ENCODE measurements at regions not wholly inside any gene's neighbourhood (a gene's known extent, or its start where the extent isn't known, plus 50 kb on each side); places are given as distances from the start of the nearest gene placed in this dataset.

DNA sequence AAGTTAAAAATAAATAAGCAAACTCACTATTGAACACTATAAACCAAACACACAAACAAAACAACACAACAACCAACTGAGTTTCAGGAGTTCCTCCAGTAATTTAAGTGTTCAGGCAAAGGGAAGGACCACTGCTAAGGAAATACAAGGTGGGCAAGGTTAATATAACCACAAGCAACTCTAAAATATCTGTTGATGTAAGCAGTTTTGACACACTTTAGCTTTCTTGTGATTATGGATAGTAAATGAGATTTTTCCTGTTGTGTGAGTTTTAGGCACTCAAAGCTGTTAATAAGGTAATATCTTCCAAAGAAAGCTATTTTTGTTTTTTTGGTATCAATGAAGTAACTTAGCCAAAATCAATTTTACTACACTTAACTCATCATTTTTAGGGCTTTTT is 839.1 kb upstream of the FOXG1 start:
- DNase-seq (no peak), ATAC-seq (no peak)
- no peaks in the 10 kb centered on the region for H3K4me1 Mint-ChIP-seq
- H3K27me3 Mint-ChIP-seq: no peaks in the 10 kb centered on the region
- H3K4me3 Mint-ChIP-seq: no peak overlapping the region
- no peaks in the 10 kb centered on the region for H3K36me3 Mint-ChIP-seq (ENCODE audit: low read depth)
- no peak overlapping the region for H3K27ac Mint-ChIP-seq
- H3K9me3 Mint-ChIP-seq: peaks cover 15% of the 10 kb centered on the region

- Mint-ChIP-seq H3K9me3 (peaks cover 15% of the 10 kb centered on the region), H3K27ac (no peak overlapping the region), H3K27me3 (no peaks in the 10 kb centered on the region), H3K4me3 (no peak overlapping the region), H3K4me1 (no peaks in the 10 kb centered on the region), H3K36me3 (ENCODE audit: low read depth) (no peaks in the 10 kb centered on the region)
- DNase-seq (no peak), ATAC-seq (no peak)
Measured at GRCh38 chr14:27929797-27930347, 836.7 kb upstream of the FOXG1 start.

GRCh38 chr14:27938392-27938791 is 828.2 kb upstream of the FOXG1 start:
- Mint-ChIP-seq H3K4me3 (no peak overlapping the region), H3K27ac (no peak overlapping the region), H3K27me3 (no peaks in the 10 kb centered on the region), H3K4me1 (no peaks in the 10 kb centered on the region), H3K36me3 (ENCODE audit: low read depth) (no peaks in the 10 kb centered on the region), H3K9me3 (peaks cover 17% of the 10 kb centered on the region)
- no peak for ATAC-seq
- DNase-seq: no peak

DNA sequence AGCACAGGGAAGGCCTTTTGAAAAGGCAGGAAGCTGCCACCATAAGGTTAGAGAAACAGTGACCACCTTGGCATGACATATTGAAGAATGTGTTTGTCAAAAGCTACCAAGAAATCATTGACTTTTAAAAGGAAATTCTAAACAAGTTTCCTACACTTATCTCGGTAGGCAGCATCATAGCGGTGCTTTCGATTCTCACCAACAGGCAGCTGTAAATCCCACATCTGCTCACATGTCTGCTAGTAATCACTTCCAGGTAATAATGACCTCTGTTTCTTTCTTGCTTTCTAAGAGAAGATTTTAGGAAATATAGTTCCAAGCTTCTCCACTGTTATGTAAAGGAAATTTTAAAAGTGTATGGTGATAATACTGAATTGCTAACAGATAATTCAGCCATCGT is 821.1 kb upstream of the FOXG1 start:
- Mint-ChIP-seq H3K4me3 (no peak overlapping the region), H3K27ac (no peak overlapping the region), H3K4me1 (no peaks in the 10 kb centered on the region), H3K36me3 (ENCODE audit: low read depth) (no peaks in the 10 kb centered on the region), H3K27me3 (no peaks in the 10 kb centered on the region), H3K9me3 (peaks cover 4% of the 10 kb centered on the region)
- ATAC-seq: no peak
- no peak for DNase-seq

- ATAC-seq (no peak), DNase-seq (no peak)
- Mint-ChIP-seq H3K4me1 (no peaks in the 10 kb centered on the region), H3K27me3 (no peaks in the 10 kb centered on the region), H3K9me3 (peaks cover 18% of the 10 kb centered on the region), H3K4me3 (no peak overlapping the region), H3K36me3 (ENCODE audit: low read depth) (no peaks in the 10 kb centered on the region), H3K27ac (no peak overlapping the region)
Measured at GRCh38 chr14:27958757-27959156, 807.8 kb upstream of the FOXG1 start.

GRCh38 chr14:27995691-27996090 is 770.9 kb upstream of the FOXG1 start:
- Mint-ChIP-seq H3K9me3 (peaks cover 5% of the 10 kb centered on the region), H3K27me3 (no peaks in the 10 kb centered on the region), H3K4me3 (no peak overlapping the region), H3K27ac (no peak overlapping the region), H3K36me3 (ENCODE audit: low read depth) (no peaks in the 10 kb centered on the region), H3K4me1 (no peaks in the 10 kb centered on the region)
- no peak for ATAC-seq
- DNase-seq: no peak

DNA sequence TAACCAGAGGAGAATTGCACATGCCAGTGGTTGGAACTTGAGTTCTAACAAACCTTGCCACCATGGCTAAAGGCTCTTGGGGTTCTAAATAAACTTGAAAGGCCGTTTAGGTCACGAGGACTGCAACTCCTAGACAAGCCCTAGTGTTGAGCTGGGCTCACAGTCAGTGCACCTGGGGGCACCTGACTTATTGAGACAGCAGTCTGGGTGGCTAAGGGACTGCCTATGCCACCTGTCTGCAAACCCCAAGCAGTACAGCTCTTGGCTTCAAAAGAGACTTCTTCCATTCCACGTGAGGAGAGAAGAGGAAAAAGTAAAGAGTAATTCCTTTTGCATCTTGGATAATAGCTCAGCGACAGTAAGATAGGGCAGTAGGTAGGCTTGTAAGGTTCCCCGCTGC is 765.6 kb upstream of the FOXG1 start:
- H3K27me3 Mint-ChIP-seq: no peaks in the 10 kb centered on the region
- H3K27ac Mint-ChIP-seq: no peak overlapping the region
- H3K4me3 Mint-ChIP-seq: no peak overlapping the region
- no peaks in the 10 kb centered on the region for H3K4me1 Mint-ChIP-seq
- DNase-seq (no peak), ATAC-seq (no peak)
- no peaks in the 10 kb centered on the region for H3K36me3 Mint-ChIP-seq (ENCODE audit: low read depth)
- H3K9me3 Mint-ChIP-seq: peaks cover 12% of the 10 kb centered on the region

- no peak overlapping the region for H3K4me3 Mint-ChIP-seq
- ATAC-seq (no peak), DNase-seq (no peak)
- H3K4me1 Mint-ChIP-seq: no peaks in the 10 kb centered on the region
- no peaks in the 10 kb centered on the region for H3K36me3 Mint-ChIP-seq (ENCODE audit: low read depth)
- H3K27ac Mint-ChIP-seq: no peak overlapping the region
- no peaks in the 10 kb centered on the region for H3K27me3 Mint-ChIP-seq
- H3K9me3 Mint-ChIP-seq: peaks cover 14% of the 10 kb centered on the region
Measured at GRCh38 chr14:28012629-28013415, 753.8 kb upstream of the FOXG1 start.

DNA sequence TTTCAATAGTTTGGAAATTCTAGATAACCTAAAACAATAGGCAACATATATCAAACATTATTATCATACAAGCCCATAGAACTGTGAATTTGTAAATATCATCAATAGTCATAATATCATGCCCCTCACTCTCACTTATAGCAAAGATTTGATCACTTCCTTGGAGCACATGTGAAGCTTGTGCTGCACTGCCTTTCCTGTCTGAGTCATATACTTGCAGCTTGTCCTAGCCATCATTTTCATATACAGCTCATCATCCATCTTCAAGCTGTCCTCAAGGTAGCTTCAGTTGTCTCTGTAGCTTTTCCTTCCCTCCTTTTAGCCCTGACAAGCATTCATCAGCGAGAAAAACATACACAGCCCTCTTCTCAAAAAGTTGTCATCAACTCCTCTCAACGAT is 746.5 kb upstream of the FOXG1 start:
- no peaks in the 10 kb centered on the region for H3K27me3 Mint-ChIP-seq
- peaks cover 21% of the 10 kb centered on the region for H3K9me3 Mint-ChIP-seq
- no peak for ATAC-seq
- no peak overlapping the region for H3K4me3 Mint-ChIP-seq
- no peaks in the 10 kb centered on the region for H3K36me3 Mint-ChIP-seq (ENCODE audit: low read depth)
- no peak overlapping the region for H3K27ac Mint-ChIP-seq
- no peaks in the 10 kb centered on the region for H3K4me1 Mint-ChIP-seq
- no peak for DNase-seq

- no peaks in the 10 kb centered on the region for H3K4me1 Mint-ChIP-seq
- no peak overlapping the region for H3K4me3 Mint-ChIP-seq
- DNase-seq: no peak
Measured at GRCh38 chr14:28023853-28024252, 742.7 kb upstream of the FOXG1 start.

GRCh38 chr14:28052251-28052650 is 714.3 kb upstream of the FOXG1 start:
- peaks cover 17% of the 10 kb centered on the region for H3K9me3 Mint-ChIP-seq

More at GRCh38 chr14:28023853-28024252, 742.7 kb upstream of the FOXG1 start:
- H3K36me3 Mint-ChIP-seq (ENCODE audit: low read depth): no peaks in the 10 kb centered on the region
- no peak for ATAC-seq
- H3K27me3 Mint-ChIP-seq: no peaks in the 10 kb centered on the region
- H3K27ac Mint-ChIP-seq: no peak overlapping the region
- H3K9me3 Mint-ChIP-seq: peaks cover 20% of the 10 kb centered on the region

GRCh38 chr14:28055008-28055407 is 711.6 kb upstream of the FOXG1 start:
- Mint-ChIP-seq H3K9me3 (peaks cover 8% of the 10 kb centered on the region), H3K4me1 (no peaks in the 10 kb centered on the region), H3K27ac (no peak overlapping the region), H3K4me3 (no peak overlapping the region), H3K27me3 (no peaks in the 10 kb centered on the region), H3K36me3 (ENCODE audit: low read depth) (no peaks in the 10 kb centered on the region)
- ATAC-seq (no peak), DNase-seq (no peak)

More at GRCh38 chr14:28052251-28052650, 714.3 kb upstream of the FOXG1 start:
- H3K36me3 Mint-ChIP-seq (ENCODE audit: low read depth): no peaks in the 10 kb centered on the region
- DNase-seq (no peak), ATAC-seq (no peak)
- H3K27me3 Mint-ChIP-seq: no peaks in the 10 kb centered on the region
- no peak overlapping the region for H3K4me3 Mint-ChIP-seq
- H3K27ac Mint-ChIP-seq: no peak overlapping the region
- no peaks in the 10 kb centered on the region for H3K4me1 Mint-ChIP-seq

DNA sequence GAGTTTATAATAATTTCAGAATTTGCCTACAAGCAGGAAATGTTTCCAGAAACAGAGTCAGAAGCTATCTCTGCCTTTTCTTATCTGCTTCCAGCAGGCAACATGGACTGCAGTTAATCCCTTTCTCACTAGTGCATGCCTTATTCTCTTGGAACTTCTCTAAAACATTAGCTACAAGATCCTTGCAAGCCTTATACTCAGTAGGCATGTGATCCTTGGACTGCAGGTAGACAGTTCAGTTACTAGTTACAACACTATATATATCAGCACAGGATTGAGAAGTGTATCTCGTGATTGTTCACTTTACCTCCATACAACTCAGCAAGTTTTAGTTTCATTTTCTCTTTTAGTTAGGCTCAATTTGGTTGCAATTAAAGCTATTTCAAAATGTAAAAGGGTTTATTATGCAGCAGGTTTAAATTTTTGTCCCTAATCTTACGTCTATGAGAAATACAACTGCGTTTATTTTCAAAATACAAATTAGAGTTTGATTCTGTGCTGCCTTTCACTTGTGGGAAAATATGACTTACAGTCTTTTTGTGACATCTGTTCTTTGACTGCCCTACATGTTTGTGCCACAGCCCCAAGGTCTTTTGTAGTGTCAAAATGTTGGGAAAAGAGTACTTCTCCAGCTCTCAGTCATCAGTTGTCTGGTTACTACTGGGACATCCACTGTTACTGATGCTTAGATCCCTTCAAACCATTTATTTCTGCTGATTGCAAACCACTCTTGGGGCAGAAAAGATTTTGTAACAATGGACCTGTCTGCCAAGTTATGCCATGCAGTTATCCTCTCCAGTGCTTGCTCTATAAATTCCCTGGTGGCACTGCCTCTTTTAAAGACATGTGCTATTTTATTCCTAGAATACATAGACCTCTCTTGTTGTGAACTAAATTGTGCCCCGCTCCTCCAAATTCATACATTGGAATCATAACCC is 709.0 kb upstream of the FOXG1 start:
- Mint-ChIP-seq H3K27ac (no peak overlapping the region), H3K4me1 (no peaks in the 10 kb centered on the region), H3K36me3 (ENCODE audit: low read depth) (no peaks in the 10 kb centered on the region), H3K9me3 (peaks cover 7% of the 10 kb centered on the region), H3K27me3 (no peaks in the 10 kb centered on the region), H3K4me3 (no peak overlapping the region)
- ATAC-seq (no peak), DNase-seq (no peak)

GRCh38 chr14:28059254-28059653 is 707.3 kb upstream of the FOXG1 start:
- DNase-seq: no peak
- no peaks in the 10 kb centered on the region for H3K36me3 Mint-ChIP-seq (ENCODE audit: low read depth)
- H3K27ac Mint-ChIP-seq: no peak overlapping the region
- peaks cover 7% of the 10 kb centered on the region for H3K9me3 Mint-ChIP-seq
- H3K4me3 Mint-ChIP-seq: no peak overlapping the region
- no peaks in the 10 kb centered on the region for H3K27me3 Mint-ChIP-seq
- no peaks in the 10 kb centered on the region for H3K4me1 Mint-ChIP-seq
- no peak for ATAC-seq

DNA sequence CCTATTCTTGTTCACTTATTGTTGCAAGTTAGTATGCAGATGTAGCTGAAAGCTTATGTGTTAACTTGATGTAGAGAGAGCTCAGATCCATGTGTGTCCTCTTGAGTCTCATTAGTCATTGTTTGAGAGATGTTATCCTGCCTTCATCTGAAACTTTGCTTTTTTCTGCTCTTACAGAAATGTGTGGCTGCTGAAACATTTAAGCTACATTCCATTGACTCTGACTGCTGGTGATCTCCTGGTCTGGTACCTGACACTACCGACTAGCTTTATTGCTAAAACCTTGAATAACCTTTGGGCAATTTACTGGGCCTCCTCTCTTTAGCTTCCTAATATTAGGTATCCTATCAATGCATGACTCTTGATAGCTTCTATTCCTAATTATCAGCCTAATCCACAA is 705.6 kb upstream of the FOXG1 start:
- Mint-ChIP-seq H3K27me3 (no peaks in the 10 kb centered on the region), H3K4me1 (no peaks in the 10 kb centered on the region), H3K9me3 (peaks cover 4% of the 10 kb centered on the region), H3K4me3 (no peak overlapping the region), H3K27ac (no peak overlapping the region), H3K36me3 (ENCODE audit: low read depth) (no peaks in the 10 kb centered on the region)
- DNase-seq: no peak
- ATAC-seq: no peak
